K562 (cell line): ENCODE measurements at regions not wholly inside any gene's neighbourhood (a gene's known extent, or its start where the extent isn't known, plus 50 kb on each side); places are given as distances from the start of the nearest gene placed in this dataset.

Experiments used
- CHD2 ChIP-seq: IDR thresholded peaks from 2 replicates; pipeline ENCODE4 v1.6.1; 2011; ENCODE audit warnings: low read depth, low read length
- PHF8 ChIP-seq: fragments of 200-600 bp; sonication (generic); IDR thresholded peaks from 2 replicates; pipeline ENCODE4 v1.6.1; 2012; ENCODE audit warnings: mixed run types, mild to moderate bottlenecking, inconsistent platforms, low read length, moderate library complexity, borderline replicate concordance
- SIN3A ChIP-seq, 2 experiments: fragments of 150-350 bp in 1 of 2; IDR thresholded peaks; 2 replicates each; pipeline ENCODE4 v1.6.1; 2011 to 2016; ENCODE audit warnings: borderline replicate concordance in 2 of 2, low read depth in 2 of 2, low read length in 2 of 2, mild to moderate bottlenecking in 2 of 2, moderate library complexity in 2 of 2; ENCODE audit not compliant: control insufficient read depth in 1 of 2
- SRSF1 ChIP-seq: fragments of 200-400 bp; formaldehyde crosslinking; IDR thresholded peaks from 2 replicates; pipeline ENCODE4 v1.6.1; 2017; ENCODE audit warnings: mild to moderate bottlenecking, low read depth, low read length, moderate library complexity
- TCFL5 ChIP-seq: fragments of 250-450 bp; sonication (Bioruptor Pico); conservative IDR thresholded peaks from 2 replicates; pipeline ENCODE4 v1.6.1; 2021; ENCODE audit warnings: mild to moderate bottlenecking, moderate library complexity, matching md5 sums
- TEAD4 ChIP-seq, 2 experiments: sonication (generic) in 1 of 2; formaldehyde crosslinking in 1 of 2; IDR thresholded peaks; 2 replicates each; pipeline versions ENCODE4 v1.6.1 to v1.8.0; 2012 to 2022; ENCODE audit warnings: borderline replicate concordance in 1 of 2, inconsistent platforms in 1 of 2, low read length in 1 of 2, mild to moderate bottlenecking in 1 of 2, missing genetic modification reagents in 1 of 2
- XRCC5 ChIP-seq: fragments of 200-400 bp; formaldehyde crosslinking; IDR thresholded peaks from 2 replicates; pipeline ENCODE4 v1.6.1; 2017; ENCODE audit warnings: low read depth, mild to moderate bottlenecking, low read length
- ZNF76 ChIP-seq: fragments of 250-450 bp; sonication (Bioruptor Pico); IDR thresholded peaks from 2 replicates; pipeline ENCODE4 v1.4.0; 2020; ENCODE audit warnings: mild to moderate bottlenecking, moderate library complexity, borderline replicate concordance
- TF ChIP-seq, protein P1 (sequence below), 3 experiments: IDR thresholded peaks in 2 of 3; conservative IDR thresholded peaks in 1 of 3; 2 replicates each; pipeline ENCODE4 v1.5.1; 2011 to 2012; ENCODE audit warnings: low read length in 3 of 3, mild to moderate bottlenecking in 3 of 3, control low read depth in 2 of 3, improper control_type of control experiment in 1 of 3, inconsistent platforms in 1 of 3, low read depth in 1 of 3, mixed read lengths in 1 of 3, moderate library complexity in 1 of 3; ENCODE audit not compliant: insufficient read depth in 2 of 3
- TF ChIP-seq, protein P2 (sequence below): sonication (generic); formaldehyde crosslinking; IDR thresholded peaks from 2 replicates; pipeline ENCODE4 v1.8.1; 2023; ENCODE audit warnings: mild to moderate bottlenecking, missing genetic modification reagents
- TF ChIP-seq, protein P3 (sequence below): sonication (generic); formaldehyde crosslinking; IDR thresholded peaks from 2 replicates; pipeline ENCODE4 v1.8.0; 2022; ENCODE audit warnings: mild to moderate bottlenecking, missing genetic modification reagents
- TF ChIP-seq, protein P4 (sequence below), 2 experiments: fragments of 450-650 bp; formaldehyde crosslinking in 1 of 2; IDR thresholded peaks; 2 replicates each; pipeline versions ENCODE4 v1.4.0 to v1.6.1; 2014 to 2020; ENCODE audit warnings: mild to moderate bottlenecking in 2 of 2, borderline replicate concordance in 1 of 2, low read depth in 1 of 2

DNA sequence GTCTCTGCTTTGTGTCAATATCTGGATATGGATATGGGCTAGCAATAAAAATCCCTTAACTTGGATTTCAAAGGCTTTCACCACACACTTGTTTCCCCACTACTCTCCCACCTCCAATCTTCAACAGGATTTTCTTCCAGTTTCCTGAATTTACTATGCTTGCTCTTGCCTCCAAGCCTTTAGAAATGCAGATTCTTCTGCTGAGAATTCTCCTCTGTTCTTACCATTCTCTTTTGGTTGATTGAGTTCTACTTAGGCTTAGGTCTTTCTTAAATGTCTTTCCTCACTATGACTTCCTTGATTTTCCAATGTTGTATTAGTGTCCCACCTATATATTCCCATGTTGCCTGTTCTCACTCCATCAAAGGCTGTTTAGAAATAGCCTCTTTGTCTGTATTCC lies 1502.4 kb upstream of the TENM4 start:
- TF ChIP-seq, protein P1, sequence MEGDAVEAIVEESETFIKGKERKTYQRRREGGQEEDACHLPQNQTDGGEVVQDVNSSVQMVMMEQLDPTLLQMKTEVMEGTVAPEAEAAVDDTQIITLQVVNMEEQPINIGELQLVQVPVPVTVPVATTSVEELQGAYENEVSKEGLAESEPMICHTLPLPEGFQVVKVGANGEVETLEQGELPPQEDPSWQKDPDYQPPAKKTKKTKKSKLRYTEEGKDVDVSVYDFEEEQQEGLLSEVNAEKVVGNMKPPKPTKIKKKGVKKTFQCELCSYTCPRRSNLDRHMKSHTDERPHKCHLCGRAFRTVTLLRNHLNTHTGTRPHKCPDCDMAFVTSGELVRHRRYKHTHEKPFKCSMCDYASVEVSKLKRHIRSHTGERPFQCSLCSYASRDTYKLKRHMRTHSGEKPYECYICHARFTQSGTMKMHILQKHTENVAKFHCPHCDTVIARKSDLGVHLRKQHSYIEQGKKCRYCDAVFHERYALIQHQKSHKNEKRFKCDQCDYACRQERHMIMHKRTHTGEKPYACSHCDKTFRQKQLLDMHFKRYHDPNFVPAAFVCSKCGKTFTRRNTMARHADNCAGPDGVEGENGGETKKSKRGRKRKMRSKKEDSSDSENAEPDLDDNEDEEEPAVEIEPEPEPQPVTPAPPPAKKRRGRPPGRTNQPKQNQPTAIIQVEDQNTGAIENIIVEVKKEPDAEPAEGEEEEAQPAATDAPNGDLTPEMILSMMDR (IDR thresholded peaks at IDR 0.05 in 2 of 3, conservative IDR thresholded peaks at IDR 0.05 in 1 of 3; ENCODE audit: insufficient read depth in 2 of 3, low read depth in 1 of 3, low read length in 3 of 3) = no peak
- TF ChIP-seq TEAD4 (IDR thresholded peaks at IDR 0.05; ENCODE audit: low read length) (no peak), TEAD4 (CRISPR knock-in tag; IDR thresholded peaks at IDR 0.05; ENCODE audit: borderline replicate concordance) (no peak), CHD2 (no peak), SRSF1 (no peak), SIN3A (IDR thresholded peaks at IDR 0.05; ENCODE audit: borderline replicate concordance in 2 of 2, control insufficient read depth in 1 of 2, low read depth in 2 of 2, low read length in 2 of 2) (no peak), PHF8 (no peak), XRCC5 (no peak), ZNF76 (no peak), TCFL5 (CRISPR knock-in tag) (no peak)
- TF ChIP-seq, protein P2, sequence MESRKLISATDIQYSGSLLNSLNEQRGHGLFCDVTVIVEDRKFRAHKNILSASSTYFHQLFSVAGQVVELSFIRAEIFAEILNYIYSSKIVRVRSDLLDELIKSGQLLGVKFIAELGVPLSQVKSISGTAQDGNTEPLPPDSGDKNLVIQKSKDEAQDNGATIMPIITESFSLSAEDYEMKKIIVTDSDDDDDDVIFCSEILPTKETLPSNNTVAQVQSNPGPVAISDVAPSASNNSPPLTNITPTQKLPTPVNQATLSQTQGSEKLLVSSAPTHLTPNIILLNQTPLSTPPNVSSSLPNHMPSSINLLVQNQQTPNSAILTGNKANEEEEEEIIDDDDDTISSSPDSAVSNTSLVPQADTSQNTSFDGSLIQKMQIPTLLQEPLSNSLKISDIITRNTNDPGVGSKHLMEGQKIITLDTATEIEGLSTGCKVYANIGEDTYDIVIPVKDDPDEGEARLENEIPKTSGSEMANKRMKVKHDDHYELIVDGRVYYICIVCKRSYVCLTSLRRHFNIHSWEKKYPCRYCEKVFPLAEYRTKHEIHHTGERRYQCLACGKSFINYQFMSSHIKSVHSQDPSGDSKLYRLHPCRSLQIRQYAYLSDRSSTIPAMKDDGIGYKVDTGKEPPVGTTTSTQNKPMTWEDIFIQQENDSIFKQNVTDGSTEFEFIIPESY (CRISPR knock-in tag) = no peak
- TF ChIP-seq, protein P3, sequence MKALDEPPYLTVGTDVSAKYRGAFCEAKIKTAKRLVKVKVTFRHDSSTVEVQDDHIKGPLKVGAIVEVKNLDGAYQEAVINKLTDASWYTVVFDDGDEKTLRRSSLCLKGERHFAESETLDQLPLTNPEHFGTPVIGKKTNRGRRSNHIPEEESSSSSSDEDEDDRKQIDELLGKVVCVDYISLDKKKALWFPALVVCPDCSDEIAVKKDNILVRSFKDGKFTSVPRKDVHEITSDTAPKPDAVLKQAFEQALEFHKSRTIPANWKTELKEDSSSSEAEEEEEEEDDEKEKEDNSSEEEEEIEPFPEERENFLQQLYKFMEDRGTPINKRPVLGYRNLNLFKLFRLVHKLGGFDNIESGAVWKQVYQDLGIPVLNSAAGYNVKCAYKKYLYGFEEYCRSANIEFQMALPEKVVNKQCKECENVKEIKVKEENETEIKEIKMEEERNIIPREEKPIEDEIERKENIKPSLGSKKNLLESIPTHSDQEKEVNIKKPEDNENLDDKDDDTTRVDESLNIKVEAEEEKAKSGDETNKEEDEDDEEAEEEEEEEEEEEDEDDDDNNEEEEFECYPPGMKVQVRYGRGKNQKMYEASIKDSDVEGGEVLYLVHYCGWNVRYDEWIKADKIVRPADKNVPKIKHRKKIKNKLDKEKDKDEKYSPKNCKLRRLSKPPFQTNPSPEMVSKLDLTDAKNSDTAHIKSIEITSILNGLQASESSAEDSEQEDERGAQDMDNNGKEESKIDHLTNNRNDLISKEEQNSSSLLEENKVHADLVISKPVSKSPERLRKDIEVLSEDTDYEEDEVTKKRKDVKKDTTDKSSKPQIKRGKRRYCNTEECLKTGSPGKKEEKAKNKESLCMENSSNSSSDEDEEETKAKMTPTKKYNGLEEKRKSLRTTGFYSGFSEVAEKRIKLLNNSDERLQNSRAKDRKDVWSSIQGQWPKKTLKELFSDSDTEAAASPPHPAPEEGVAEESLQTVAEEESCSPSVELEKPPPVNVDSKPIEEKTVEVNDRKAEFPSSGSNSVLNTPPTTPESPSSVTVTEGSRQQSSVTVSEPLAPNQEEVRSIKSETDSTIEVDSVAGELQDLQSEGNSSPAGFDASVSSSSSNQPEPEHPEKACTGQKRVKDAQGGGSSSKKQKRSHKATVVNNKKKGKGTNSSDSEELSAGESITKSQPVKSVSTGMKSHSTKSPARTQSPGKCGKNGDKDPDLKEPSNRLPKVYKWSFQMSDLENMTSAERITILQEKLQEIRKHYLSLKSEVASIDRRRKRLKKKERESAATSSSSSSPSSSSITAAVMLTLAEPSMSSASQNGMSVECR (CRISPR knock-in tag) = no peak
- TF ChIP-seq, protein P4, sequence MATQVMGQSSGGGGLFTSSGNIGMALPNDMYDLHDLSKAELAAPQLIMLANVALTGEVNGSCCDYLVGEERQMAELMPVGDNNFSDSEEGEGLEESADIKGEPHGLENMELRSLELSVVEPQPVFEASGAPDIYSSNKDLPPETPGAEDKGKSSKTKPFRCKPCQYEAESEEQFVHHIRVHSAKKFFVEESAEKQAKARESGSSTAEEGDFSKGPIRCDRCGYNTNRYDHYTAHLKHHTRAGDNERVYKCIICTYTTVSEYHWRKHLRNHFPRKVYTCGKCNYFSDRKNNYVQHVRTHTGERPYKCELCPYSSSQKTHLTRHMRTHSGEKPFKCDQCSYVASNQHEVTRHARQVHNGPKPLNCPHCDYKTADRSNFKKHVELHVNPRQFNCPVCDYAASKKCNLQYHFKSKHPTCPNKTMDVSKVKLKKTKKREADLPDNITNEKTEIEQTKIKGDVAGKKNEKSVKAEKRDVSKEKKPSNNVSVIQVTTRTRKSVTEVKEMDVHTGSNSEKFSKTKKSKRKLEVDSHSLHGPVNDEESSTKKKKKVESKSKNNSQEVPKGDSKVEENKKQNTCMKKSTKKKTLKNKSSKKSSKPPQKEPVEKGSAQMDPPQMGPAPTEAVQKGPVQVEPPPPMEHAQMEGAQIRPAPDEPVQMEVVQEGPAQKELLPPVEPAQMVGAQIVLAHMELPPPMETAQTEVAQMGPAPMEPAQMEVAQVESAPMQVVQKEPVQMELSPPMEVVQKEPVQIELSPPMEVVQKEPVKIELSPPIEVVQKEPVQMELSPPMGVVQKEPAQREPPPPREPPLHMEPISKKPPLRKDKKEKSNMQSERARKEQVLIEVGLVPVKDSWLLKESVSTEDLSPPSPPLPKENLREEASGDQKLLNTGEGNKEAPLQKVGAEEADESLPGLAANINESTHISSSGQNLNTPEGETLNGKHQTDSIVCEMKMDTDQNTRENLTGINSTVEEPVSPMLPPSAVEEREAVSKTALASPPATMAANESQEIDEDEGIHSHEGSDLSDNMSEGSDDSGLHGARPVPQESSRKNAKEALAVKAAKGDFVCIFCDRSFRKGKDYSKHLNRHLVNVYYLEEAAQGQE (IDR thresholded peaks at IDR 0.05; ENCODE audit: borderline replicate concordance) = no peak
- TF ChIP-seq, protein P4 (CRISPR knock-in tag; IDR thresholded peaks at IDR 0.05; ENCODE audit: low read depth) = no peak
